NCI-H2196 treated with DMSO at 0.1 percent for 48 hours (cell line): ENCODE measurements at regions not wholly inside any gene's neighbourhood (a gene's known extent, or its start where the extent isn't known, plus 50 kb on each side); places are given as distances from the start of the nearest gene placed in this dataset.
"Not testable (repeated sequence)": the region's sequence is repeated elsewhere in the genome, so short reads cannot be mapped to it uniquely, and the experiment has no call there.

ENCODE experiments used
- DNase-seq: peaks from one replicate; lab custom pipeline; 2025; ENCODE audit not compliant: unreplicated experiment; lab: John Stamatoyannopoulos, UW

GRCh38 chr5:154562244-154562880 is 84.3 kb upstream of the HAND1 start:
- no peak for DNase-seq

- no peak for DNase-seq
These were observed 81.6 kb upstream of the HAND1 start for GRCh38 chr5:154559398-154560276.

GRCh38 chr5:154557548-154557947 is 79.5 kb upstream of the HAND1 start:
- DNase-seq = no peak

- DNase-seq = no peak
These were observed 69.5 kb upstream of the HAND1 start for GRCh38 chr5:154547551-154547950.

GRCh38 chr5:154546719-154547118 is 68.7 kb upstream of the HAND1 start:
- DNase-seq = no peak

- no peak for DNase-seq
These were observed 66.6 kb upstream of the HAND1 start for GRCh38 chr5:154544646-154545045.

GRCh38 chr5:154543380-154543779 is 65.4 kb upstream of the HAND1 start:
- DNase-seq = no peak

- no peak for DNase-seq
These were observed 64.6 kb upstream of the HAND1 start for GRCh38 chr5:154542581-154542980.

- DNase-seq = no peak
These were observed 64.0 kb upstream of the HAND1 start for GRCh38 chr5:154542000-154542399.

- DNase-seq = no peak
These were observed 63.5 kb upstream of the HAND1 start for GRCh38 chr5:154541553-154541952.

GRCh38 chr5:154540600-154540999 is 62.6 kb upstream of the HAND1 start:
- DNase-seq = no peak

- DNase-seq = no peak
These were observed 60.5 kb upstream of the HAND1 start for GRCh38 chr5:154538492-154538891.

- DNase-seq = not testable (repeated sequence)
These were observed 58.4 kb upstream of the HAND1 start for GRCh38 chr5:154536439-154536838.

- DNase-seq = no peak
These were observed 57.5 kb upstream of the HAND1 start for GRCh38 chr5:154535535-154535934.

- DNase-seq = no peak
These were observed 56.5 kb upstream of the HAND1 start for GRCh38 chr5:154534457-154535050.

GRCh38 chr5:154529282-154529681 is 51.3 kb upstream of the HAND1 start:
- DNase-seq = no peak

- DNase-seq = no peak
These were observed 50.1 kb upstream of the HAND1 start for GRCh38 chr5:154528005-154528594.
